NCI-H2029 treated with DMSO at 0.1 percent for 48 hours (cell line): ENCODE measurements at regions not wholly inside any gene's neighbourhood (a gene's known extent, or its start where the extent isn't known, plus 50 kb on each side); places are given as distances from the start of the nearest gene placed in this dataset.
"Not testable (repeated sequence)": the region's sequence is repeated elsewhere in the genome, so short reads cannot be mapped to it uniquely, and the experiment has no call there.

ENCODE experiments used
- DNase-seq: peaks from one replicate; lab custom pipeline; 2025; lab: John Stamatoyannopoulos, UW

DNA sequence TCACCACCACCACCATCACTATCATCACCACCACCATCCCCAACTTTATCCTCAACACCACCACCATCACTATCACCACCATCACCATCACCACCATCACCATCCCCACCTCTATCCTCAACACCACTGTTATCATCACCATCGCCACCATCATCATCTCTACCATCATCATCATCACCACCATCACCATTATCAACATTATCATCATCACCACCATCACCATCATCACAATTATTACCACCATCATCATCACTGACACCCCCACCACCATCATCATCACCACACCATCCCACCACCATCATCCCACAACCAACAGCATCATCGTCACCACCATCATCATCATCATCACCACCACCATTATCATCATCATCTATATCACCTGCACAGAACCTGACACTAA lies 188.4 kb upstream of the PWP1 start:
- DNase-seq, result no peak

GRCh38 chr12:107500307-107500706 lies 185.3 kb upstream of the PWP1 start:
- no peak for DNase-seq

GRCh38 chr12:107501681-107502080 lies 183.9 kb upstream of the PWP1 start:
- no peak for DNase-seq

- DNase-seq, result no peak
Observed at GRCh38 chr12:107503129-107503855, 182.3 kb upstream of the PWP1 start.

GRCh38 chr12:107503887-107504885 lies 181.4 kb upstream of the PWP1 start:
- no peak for DNase-seq

GRCh38 chr12:107509421-107509820 lies 176.2 kb upstream of the PWP1 start:
- DNase-seq, result no peak

DNA sequence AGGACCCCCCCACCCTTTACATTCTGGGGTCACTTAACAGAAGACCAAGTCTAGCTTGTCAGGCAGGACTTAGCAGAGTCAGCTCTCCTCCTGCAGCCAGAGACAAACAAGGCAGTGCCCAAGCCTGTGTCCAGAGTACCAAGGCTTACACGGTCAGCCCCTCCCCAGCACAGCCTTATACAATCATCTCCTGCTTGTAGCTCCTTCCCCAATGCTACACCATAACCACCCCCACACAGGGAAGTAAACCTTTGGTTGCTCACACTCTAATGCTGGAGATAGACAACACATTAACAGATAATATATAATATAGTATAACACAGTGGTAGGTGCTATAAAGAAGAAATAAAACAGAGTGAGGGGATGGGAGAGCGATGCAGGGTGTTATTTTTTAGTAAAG lies 175.4 kb upstream of the PWP1 start:
- DNase-seq, result no peak

DNA sequence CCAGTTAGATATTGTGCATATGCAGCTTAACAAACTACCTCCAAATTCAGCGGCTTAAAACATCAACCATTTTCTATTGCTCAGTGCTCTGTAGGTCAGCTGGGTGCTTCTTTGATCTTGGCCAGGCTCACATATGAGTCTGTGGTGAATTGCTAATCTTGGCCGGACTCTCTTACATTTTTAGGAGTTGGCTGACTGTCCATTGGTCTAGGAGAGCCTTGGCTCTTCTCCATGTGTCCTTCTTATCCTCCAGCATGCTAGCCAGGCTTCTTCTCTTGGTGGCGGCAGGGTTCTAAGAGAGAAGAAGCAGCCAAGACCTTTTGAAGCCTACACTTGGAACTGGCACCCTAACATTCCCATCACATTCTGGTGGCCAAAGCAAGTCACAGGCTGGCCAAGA lies 174.3 kb upstream of the PWP1 start:
- no peak for DNase-seq

- DNase-seq, result no peak
Observed at GRCh38 chr12:107512391-107512790, 173.2 kb upstream of the PWP1 start.

DNA sequence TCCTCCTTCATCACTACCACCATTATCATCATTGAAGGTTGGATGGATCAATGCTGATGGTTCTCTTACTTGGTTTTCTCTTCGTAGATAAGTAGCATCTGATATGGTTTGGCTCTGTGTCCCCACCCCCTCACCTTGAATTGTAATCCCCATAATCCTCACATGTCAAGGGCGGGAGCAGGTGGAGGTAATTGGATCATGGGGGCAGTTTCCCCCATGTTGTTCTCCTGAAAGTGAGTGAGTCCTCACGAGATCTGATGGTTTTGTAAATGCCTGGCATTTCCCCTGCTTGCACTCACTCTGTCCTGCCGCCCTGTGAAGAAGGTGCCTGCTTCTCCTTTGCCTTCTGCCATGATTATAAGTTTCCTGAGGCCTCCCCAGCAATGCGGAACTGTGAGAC lies 172.4 kb upstream of the PWP1 start:
- no peak for DNase-seq

DNA sequence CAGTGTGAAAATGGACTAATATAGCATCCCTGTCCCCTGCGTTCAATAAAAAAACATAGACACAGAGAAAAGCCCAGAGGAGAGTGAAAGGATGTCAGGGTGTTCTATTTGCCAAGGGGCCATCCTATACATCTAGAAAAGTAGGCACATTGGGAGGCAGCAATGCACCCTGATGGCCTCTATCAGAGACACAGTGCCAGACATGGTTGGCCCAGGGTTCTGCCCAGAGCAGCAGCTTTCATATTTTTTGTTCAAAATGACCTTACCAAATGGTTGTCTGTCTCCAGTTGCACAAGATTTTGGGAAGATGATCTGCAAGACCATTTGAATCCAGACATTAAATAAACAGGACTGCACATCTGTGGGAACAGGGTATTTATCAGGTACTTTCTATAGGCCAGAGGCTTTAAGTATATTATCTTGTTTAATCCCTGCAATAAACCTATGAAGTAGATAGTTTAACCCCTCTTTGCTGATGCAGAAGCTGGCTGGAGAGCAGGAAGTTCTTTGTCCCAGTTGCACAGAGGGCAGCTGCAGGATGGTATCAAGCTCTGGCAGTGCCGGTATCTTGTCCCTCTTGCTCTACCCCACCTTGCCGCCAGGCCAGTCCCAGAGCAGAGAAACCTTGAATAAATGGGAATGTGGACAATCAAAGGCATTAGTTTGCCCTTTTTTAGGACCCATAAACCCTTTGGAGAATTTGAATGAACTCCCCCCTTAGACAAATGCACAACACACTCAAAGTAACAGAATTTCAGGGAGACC lies 171.8 kb upstream of the PWP1 start:
- DNase-seq, result no peak

- no peak for DNase-seq
Observed at GRCh38 chr12:107514887-107515445, 170.6 kb upstream of the PWP1 start.

DNA sequence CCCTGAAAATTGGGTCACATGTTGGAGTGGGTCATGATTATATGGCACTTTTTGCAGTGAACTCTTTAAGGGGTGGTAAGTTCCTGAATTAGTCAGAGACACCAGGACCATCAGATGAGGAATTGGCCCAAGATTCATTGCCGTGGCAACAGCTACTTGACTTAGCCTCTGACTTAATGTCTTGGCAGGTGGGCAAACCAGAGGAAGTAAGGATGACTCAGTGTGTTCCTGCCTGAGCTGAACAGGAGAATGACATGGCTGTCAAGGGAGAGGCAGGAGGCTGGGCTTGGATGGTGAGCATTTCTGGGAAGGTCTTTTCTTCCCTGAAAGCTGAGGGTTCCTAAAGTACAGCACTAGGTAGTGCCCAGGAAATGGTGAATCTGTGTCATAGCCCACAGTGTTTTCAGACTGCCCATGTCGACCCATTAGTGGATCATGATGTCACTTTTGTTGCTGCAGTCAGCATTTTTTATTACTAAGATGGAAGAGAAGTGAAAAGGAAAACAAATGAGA lies 170.1 kb upstream of the PWP1 start:
- DNase-seq, result peak; percentile 31

DNA sequence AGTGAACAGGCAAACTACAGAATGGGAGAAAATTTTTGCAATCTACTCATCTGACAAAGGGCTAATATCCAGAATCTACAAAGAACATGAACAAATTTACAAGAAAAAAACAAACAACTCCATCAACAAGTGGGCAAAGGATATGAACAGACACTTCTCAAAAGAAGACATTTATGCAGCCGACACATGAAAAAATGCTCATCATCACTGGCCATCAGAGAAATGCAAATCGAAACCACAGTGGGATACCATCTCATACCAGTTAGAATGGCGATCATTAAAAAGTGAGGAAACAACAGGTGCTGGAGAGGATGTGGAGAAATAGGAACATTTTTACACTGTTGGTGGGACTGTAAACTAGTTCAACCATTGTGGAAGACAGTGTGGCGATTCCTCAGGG lies 167.8 kb upstream of the PWP1 start:
- not testable (repeated sequence) for DNase-seq

- no peak for DNase-seq
Observed at GRCh38 chr12:107518868-107519267, 166.7 kb upstream of the PWP1 start.

DNA sequence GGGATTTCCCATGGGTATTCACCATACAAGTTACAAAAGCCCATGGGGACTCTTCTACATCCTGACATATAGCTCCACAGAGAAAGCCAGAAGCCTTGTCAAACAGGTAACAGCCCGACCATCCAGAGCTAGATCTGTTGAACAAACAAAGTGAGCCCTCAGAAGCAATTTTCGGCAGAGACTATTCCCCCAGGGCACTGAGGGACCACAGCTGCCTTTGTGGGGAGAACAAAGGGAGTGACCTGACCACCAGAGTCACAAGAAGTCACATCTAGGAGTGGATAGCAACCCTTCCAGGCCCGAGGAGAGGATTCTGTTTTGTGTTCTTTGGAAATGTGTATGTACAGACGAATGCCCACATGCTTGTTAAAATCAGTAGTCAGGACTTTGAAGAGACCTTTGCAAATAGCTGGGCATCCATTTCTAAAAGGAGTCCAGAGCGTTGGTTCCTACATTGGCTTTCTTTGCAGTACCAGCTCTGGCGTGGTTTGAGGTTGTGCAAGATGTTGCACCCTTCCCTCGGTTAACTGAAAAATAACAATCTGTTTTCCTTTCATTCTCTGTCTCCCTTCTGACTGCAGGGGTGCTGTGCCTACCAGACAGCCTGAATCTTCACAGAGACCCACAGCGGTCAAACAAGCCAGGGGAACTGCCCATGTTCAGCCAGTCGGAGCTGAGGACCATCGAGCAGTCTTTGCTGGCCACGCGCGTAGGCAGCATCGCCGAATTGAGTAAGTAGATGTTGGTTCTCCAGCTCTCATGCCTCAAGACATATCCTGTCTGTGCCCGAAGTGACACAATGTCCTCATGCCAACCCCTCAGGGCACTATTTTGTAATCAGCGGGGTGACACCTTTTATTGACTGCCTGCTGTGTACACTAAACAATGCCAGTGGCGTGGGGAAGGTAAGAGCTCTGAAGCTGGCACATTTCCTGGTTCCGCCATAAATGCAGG lies 165.4 kb upstream of the PWP1 start:
- DNase-seq, result peak; percentile 34

DNA sequence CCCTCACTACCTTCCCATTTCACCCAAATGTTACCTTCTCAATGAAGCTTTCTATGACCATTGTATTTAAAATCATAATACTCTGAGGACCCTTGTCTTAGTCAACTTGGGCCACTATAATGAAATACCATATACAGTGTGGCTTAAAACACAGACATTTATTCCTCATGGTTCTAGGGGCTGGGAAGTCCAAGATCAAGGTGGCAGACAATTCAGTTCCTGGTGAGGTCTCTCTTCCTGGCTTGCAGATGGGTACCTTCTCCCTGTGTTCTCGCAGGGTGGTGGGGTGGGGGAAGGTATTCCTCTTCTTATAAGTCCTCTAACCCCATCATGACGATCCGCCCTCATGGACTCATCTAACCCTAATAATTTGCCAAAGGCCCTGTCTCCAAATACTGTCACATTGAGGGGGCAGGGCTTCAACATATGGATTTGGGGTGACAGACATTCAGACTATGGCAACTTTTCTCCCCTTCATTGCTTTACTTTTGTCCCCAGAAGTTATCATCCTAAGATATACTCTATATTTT lies 163.7 kb upstream of the PWP1 start:
- no peak for DNase-seq

GRCh38 chr12:107522692-107523477 lies 162.7 kb upstream of the PWP1 start:
- no peak for DNase-seq

DNA sequence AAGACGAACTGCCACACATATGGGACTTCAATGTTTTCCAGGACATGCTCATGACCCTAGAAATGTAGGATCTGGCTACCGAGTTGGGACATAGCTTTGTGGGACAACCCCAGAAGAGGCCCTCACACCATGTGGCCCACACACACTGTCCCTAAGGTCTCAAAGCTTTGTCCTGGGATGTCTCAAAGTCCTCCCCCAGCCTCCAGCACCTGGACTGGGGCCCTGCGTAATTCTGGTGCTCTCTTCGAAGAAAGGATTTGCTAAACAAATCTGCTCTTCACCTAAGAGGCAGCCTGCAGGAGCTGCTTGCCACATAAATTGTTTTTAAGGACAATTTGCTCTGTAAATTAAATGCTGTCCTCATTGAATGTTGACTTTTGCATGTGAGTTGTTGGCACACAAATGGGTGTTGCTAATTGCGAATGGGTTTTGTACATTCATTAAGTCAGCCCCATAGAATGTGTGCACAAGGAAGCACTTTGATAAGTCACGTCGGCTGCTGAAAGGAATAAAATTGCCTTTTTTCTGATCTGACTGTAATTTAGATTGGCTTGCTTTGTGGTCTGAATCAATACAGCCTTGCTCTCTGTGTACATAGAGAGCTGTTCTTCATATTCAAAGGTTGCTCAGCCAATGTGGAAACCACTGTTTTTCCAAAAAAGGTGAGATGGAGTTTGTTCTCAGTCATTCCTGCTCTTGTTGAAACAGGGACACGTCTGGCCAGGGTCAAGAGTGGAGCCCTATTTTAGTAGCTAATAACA lies 161.6 kb upstream of the PWP1 start:
- DNase-seq, result peak; percentile 78
